Neural cell (in vitro differentiated cells): ENCODE measurements at regions not wholly inside any gene's neighbourhood (a gene's known extent, or its start where the extent isn't known, plus 50 kb on each side); places are given as distances from the start of the nearest gene placed in this dataset.

Source experiments
- CTCF ChIP-seq: fragments of 450-650 bp; IDR thresholded peaks from 2 replicates; pipeline ENCODE4 v1.5.1; 2014; ENCODE audit warnings: antibody characterized with exemption, mild to moderate bottlenecking, moderate library complexity; ENCODE audit not compliant: poor library complexity, severe bottlenecking
- EP300 ChIP-seq: fragments of 450-650 bp; conservative IDR thresholded peaks from 2 replicates; pipeline ENCODE4 v1.6.1; 2014; ENCODE audit warnings: antibody characterized with exemption, mild to moderate bottlenecking, moderate library complexity; ENCODE audit not compliant: poor library complexity, severe bottlenecking
- EZH2 ChIP-seq: fragments of 200-600, 300-800 bp; shearing (Covaris generic), sonication (generic); IDR thresholded peaks from 2 replicates; pipeline ENCODE4 v1.6.1; 2014; ENCODE audit warnings: antibody characterized with exemption, low read length, borderline replicate concordance, mild to moderate bottlenecking; ENCODE audit not compliant: insufficient read depth, poor library complexity, severe bottlenecking
- MXI1 ChIP-seq: fragments of 450-650 bp; conservative IDR thresholded peaks from 2 replicates; pipeline ENCODE4 v1.6.1; 2014; ENCODE audit warnings: antibody characterized with exemption, mild to moderate bottlenecking; ENCODE audit not compliant: poor library complexity, severe bottlenecking
- POLR2AphosphoS5 ChIP-seq: IDR thresholded peaks from 2 replicates; pipeline ENCODE4 v1.6.1; 2012
- RAD21 ChIP-seq: fragments of 450-650 bp; conservative IDR thresholded peaks from 2 replicates; pipeline ENCODE4 v1.6.1; 2014; ENCODE audit warnings: antibody characterized with exemption, mild to moderate bottlenecking, moderate library complexity
- REST ChIP-seq: IDR thresholded peaks from 2 replicates; pipeline ENCODE4 v1.6.1; 2012; ENCODE audit warnings: borderline replicate concordance
- SMC3 ChIP-seq: fragments of 450-650 bp; conservative IDR thresholded peaks from 2 replicates; pipeline ENCODE4 v1.6.1; 2014; ENCODE audit warnings: antibody characterized with exemption, mild to moderate bottlenecking, moderate library complexity; ENCODE audit not compliant: poor library complexity
- TAF1 ChIP-seq: IDR thresholded peaks from 2 replicates; pipeline ENCODE4 v1.6.1; 2012; ENCODE audit warnings: low read depth

- TF ChIP-seq CTCF (no peak), TAF1 (no peak), EP300 (no peak), EZH2 (no peak), POLR2AphosphoS5 (no peak), REST (no peak), SMC3 (no peak), MXI1 (no peak), RAD21 (no peak)
Measured at GRCh38 chr3:107112356-107112755, 264.9 kb upstream of the CCDC54 start.
